IPS DF 6.9 (cell line): ENCODE measurements at regions not wholly inside any gene's neighbourhood (a gene's known extent, or its start where the extent isn't known, plus 50 kb on each side); places are given as distances from the start of the nearest gene placed in this dataset.

ENCODE experiments used
- DNase-seq: peaks from one replicate; pipeline ENCODE4 v3.0.0-alpha.2; 2013; ENCODE audit warnings: low read depth, low spot score
- H3K27ac ChIP-seq: one replicate; pipeline ENCODE4 v1.5.1; 2013; ENCODE audit warnings: low read length, control low read depth
- H3K27me3 ChIP-seq: 2 replicates; pipeline ENCODE4 v1.6.1; 2013; ENCODE audit warnings: mild to moderate bottlenecking, low read length; ENCODE audit not compliant: control insufficient read depth, insufficient read depth
- H3K36me3 ChIP-seq: 2 replicates; pipeline ENCODE4 v1.6.1; 2013; ENCODE audit warnings: low read length; ENCODE audit not compliant: control insufficient read depth, insufficient read depth
- H3K4me1 ChIP-seq: 2 replicates; pipeline ENCODE4 v1.6.1; 2013; ENCODE audit warnings: low read length; ENCODE audit not compliant: control insufficient read depth, insufficient read depth
- H3K4me3 ChIP-seq: 2 replicates; pipeline ENCODE4 v1.5.1; 2013; ENCODE audit warnings: mild to moderate bottlenecking, low read length
- H3K9me3 ChIP-seq: 2 replicates; pipeline ENCODE4 v1.6.1; 2013; ENCODE audit warnings: low read length, inconsistent platforms; ENCODE audit not compliant: control insufficient read depth, insufficient read depth
- WGBS: extraction: QIAGEN DNeasy Blood & Tissue Kit; methylation state at CpG from one replicate; pipeline ENCODE4 v1.1.7; 2013; ENCODE audit warnings: mixed read lengths, missing lambda C conversion rate; ENCODE audit not compliant: insufficient read length, insufficient coverage; 5-methylcytosine and 5-hydroxymethylcytosine counted together

DNA sequence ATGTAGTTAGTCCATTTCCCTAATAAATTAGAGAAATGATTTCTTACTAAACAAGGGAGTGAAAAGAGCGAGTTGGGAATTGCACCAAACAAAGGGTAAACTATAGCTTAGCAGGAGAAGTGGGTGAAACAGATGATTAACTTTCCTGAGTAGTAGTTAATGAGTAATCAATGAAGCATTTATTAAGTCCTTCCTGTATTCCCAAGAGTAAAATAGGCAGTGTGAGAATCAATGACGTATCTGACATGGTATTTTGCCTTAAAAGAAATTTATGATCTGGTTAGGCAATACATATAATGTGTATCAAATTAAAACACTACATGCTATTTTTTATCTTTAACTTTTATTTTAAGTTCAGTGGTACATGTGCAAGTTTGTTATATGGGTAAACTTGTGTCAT lies 142.8 kb downstream of the KLF5 start:
- no peak overlapping the region for H3K4me3 ChIP-seq
- no peaks in the 10 kb centered on the region for H3K36me3 ChIP-seq
- H3K9me3 ChIP-seq: no peaks in the 10 kb centered on the region
- no peak overlapping the region for H3K27ac ChIP-seq
- no peaks in the 10 kb centered on the region for H3K27me3 ChIP-seq
- no peaks in the 10 kb centered on the region for H3K4me1 ChIP-seq
- WGBS: no CpG with 5 or more reads among the region's 2 CpGs
- no peak for DNase-seq

GRCh38 chr13:73198991-73199411 lies 140.2 kb downstream of the KLF5 start:
- DNase-seq: no peak
- Histone ChIP-seq H3K36me3 (no peaks in the 10 kb centered on the region), H3K27ac (no peak overlapping the region), H3K9me3 (no peaks in the 10 kb centered on the region), H3K27me3 (no peaks in the 10 kb centered on the region), H3K4me1 (no peaks in the 10 kb centered on the region), H3K4me3 (no peak overlapping the region)
- no CpG with 5 or more reads among the region's 4 CpGs for WGBS

GRCh38 chr13:73195091-73195490 lies 136.3 kb downstream of the KLF5 start:
- H3K4me3 ChIP-seq: no peak overlapping the region
- H3K27me3 ChIP-seq: no peaks in the 10 kb centered on the region
- H3K9me3 ChIP-seq: no peaks in the 10 kb centered on the region
- no peak for DNase-seq
- no peaks in the 10 kb centered on the region for H3K36me3 ChIP-seq
- no peaks in the 10 kb centered on the region for H3K4me1 ChIP-seq
- H3K27ac ChIP-seq: no peak overlapping the region

GRCh38 chr13:73194310-73194709 lies 135.5 kb downstream of the KLF5 start:
- Histone ChIP-seq H3K4me3 (no peak overlapping the region), H3K27me3 (no peaks in the 10 kb centered on the region), H3K27ac (no peak overlapping the region), H3K36me3 (no peaks in the 10 kb centered on the region), H3K4me1 (no peaks in the 10 kb centered on the region), H3K9me3 (no peaks in the 10 kb centered on the region)
- DNase-seq: no peak
- no CpG with 5 or more reads among the region's 4 CpGs for WGBS

DNA sequence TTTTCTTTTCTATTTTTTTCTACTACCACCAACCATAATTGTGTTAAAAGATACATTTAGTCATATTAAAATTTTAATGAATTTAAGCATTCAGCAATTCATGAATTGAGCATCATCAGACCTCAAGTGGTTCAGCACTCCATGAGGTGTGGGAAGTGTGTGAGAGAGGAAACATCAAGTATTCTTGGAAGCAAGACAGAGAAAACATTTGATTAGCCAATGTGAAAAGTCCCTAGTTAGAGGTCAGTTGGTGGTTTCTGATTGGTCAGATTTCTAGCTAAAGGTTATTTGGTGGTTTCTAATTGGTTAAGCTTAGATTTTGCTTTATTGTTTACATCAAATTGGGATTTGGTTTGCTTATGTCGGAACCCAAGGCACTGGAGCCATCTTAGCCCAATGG lies 134.7 kb downstream of the KLF5 start:
- no CpG with 5 or more reads among the region's 1 CpG for WGBS
- Histone ChIP-seq H3K27me3 (no peaks in the 10 kb centered on the region), H3K4me3 (no peak overlapping the region), H3K4me1 (no peaks in the 10 kb centered on the region), H3K36me3 (no peaks in the 10 kb centered on the region), H3K27ac (no peak overlapping the region), H3K9me3 (no peaks in the 10 kb centered on the region)
- DNase-seq: no peak

DNA sequence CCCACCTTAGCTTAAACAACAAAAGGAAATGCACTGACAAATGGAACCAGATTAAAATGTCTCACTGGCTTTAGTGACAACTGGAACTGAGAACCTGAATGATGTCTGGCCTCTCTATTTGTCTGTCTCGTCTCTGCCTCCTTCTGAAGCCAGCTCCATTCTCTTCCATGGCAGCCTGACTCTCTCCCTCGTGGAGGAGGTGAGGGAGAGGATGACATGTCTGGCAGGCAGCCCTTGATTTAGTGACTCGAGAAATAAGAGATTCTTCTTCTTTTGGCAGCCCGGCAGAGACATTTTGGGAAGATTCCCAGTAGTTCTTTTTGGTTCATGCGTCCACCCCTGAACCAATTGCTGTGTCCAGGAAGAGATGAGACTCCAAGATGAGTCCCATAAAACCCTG lies 131.7 kb downstream of the KLF5 start:
- Histone ChIP-seq H3K9me3 (no peaks in the 10 kb centered on the region), H3K4me3 (no peak overlapping the region), H3K36me3 (no peaks in the 10 kb centered on the region), H3K4me1 (no peaks in the 10 kb centered on the region), H3K27me3 (no peaks in the 10 kb centered on the region), H3K27ac (no peak overlapping the region)
- no CpG with 5 or more reads among the region's 5 CpGs for WGBS
- DNase-seq: no peak

GRCh38 chr13:73189776-73190175 lies 131.0 kb downstream of the KLF5 start:
- Histone ChIP-seq H3K36me3 (no peaks in the 10 kb centered on the region), H3K27me3 (no peaks in the 10 kb centered on the region), H3K4me3 (no peak overlapping the region), H3K9me3 (no peaks in the 10 kb centered on the region), H3K4me1 (no peaks in the 10 kb centered on the region), H3K27ac (no peak overlapping the region)
- no CpG with 5 or more reads among the region's 8 CpGs for WGBS
- DNase-seq: no peak

DNA sequence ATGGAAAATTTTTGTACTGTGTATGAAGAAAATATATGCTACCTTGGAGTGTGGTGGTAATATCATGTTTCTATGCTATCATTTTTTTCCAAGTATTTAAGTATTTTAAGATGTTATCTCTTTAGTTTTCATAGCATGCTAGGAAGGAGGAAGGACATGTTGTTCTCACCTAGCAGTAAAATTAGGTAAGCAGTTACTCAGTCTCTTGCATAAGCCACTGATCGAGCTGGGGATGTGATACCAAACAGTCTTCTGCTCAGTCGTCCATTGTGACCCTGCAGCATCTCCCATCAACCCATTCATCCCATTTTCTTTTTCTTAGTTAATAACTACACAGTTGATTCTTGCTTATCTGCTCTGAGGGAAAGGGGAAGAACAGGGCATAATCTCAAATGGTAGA lies 130.6 kb downstream of the KLF5 start:
- WGBS: no CpG with 5 or more reads among the region's 2 CpGs
- DNase-seq: no peak
- Histone ChIP-seq H3K27ac (no peak overlapping the region), H3K27me3 (no peaks in the 10 kb centered on the region), H3K36me3 (no peaks in the 10 kb centered on the region), H3K4me3 (no peak overlapping the region), H3K9me3 (no peaks in the 10 kb centered on the region), H3K4me1 (no peaks in the 10 kb centered on the region)

DNA sequence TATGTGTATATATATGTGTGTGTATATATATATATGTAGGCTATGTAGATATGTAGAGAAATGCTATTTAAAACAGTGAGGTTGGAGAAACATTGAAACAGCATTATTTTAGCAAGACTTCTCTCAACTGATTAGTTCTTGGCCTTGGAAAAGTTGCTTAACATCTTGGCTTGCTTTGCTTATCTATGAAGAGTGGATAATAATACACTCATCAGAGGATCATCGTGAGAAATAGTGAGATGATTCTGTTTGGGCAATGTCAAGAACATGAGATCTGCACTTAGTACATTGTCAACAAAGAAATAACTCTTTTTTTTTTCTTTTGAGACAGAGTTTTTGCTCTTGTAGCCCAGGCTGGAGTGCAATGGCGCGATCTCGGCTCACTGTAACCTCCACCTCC lies 128.3 kb downstream of the KLF5 start:
- DNase-seq: no peak
- no peaks in the 10 kb centered on the region for H3K27me3 ChIP-seq
- no peak overlapping the region for H3K27ac ChIP-seq
- H3K36me3 ChIP-seq: no peaks in the 10 kb centered on the region
- no peak overlapping the region for H3K4me3 ChIP-seq
- no CpG with 5 or more reads among the region's 4 CpGs for WGBS
- H3K9me3 ChIP-seq: no peaks in the 10 kb centered on the region
- no peaks in the 10 kb centered on the region for H3K4me1 ChIP-seq

- no CpG with 5 or more reads among the region's 6 CpGs for WGBS
- Histone ChIP-seq H3K9me3 (no peaks in the 10 kb centered on the region), H3K27ac (no peak overlapping the region), H3K36me3 (no peaks in the 10 kb centered on the region), H3K4me3 (no peak overlapping the region), H3K27me3 (no peaks in the 10 kb centered on the region), H3K4me1 (no peaks in the 10 kb centered on the region)
- no peak for DNase-seq
These were observed 121.0 kb downstream of the KLF5 start for GRCh38 chr13:73179650-73180274.

DNA sequence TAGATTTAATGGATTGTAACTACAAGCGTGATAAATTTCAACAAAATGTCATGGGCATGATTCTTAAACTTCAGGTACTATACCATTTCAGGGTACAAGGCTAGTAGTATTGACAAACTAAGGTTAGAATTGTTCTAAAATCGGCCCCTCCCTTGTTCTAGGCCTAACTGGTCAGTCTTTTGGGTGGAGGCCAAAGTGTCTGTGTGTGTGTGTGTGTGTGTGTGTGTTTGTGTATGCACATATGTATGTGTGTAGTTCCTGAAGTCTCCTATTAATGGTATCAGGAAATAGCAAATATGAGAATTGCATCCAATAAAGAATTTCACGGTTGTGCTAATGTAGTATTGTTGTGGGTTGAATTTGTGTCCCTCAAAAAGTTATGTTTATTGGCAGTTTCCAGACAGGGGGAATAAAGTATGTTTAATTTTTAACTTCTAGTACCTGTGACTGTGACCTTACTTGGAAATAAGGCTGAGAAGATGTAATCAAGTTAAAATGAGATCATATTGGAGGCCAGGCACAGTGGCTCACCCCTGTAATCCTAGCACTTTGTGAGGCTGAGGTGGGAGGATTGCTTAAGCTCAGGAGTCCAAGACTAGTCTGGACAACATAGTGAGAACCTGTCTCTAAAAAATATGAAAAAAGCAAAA lies 119.2 kb downstream of the KLF5 start:
- Histone ChIP-seq H3K27me3 (no peaks in the 10 kb centered on the region), H3K27ac (no peak overlapping the region), H3K36me3 (no peaks in the 10 kb centered on the region), H3K9me3 (no peaks in the 10 kb centered on the region), H3K4me1 (no peaks in the 10 kb centered on the region), H3K4me3 (no peak overlapping the region)
- no CpG with 5 or more reads among the region's 3 CpGs for WGBS
- DNase-seq: no peak
